Nephron (organoid): ENCODE measurements at regions not wholly inside any gene's neighbourhood (a gene's known extent, or its start where the extent isn't known, plus 50 kb on each side); places are given as distances from the start of the nearest gene placed in this dataset.

Source experiments
- H3K27ac Mint-ChIP-seq, 3 experiments: 2 replicates each; pipeline ENCODE4 v1.8.0; 2020; ENCODE audit warnings: mixed read lengths in 3 of 3, mild to moderate bottlenecking in 2 of 3, moderate library complexity in 1 of 3
- H3K27me3 Mint-ChIP-seq: 2 replicates; pipeline ENCODE4 v1.8.0; 2021; ENCODE audit warnings: low read depth, mild to moderate bottlenecking, moderate library complexity, mixed read lengths
- H3K36me3 Mint-ChIP-seq: 2 replicates; pipeline ENCODE4 v1.8.0; 2020; ENCODE audit warnings: low read depth, mixed read lengths
- H3K4me1 Mint-ChIP-seq: 2 replicates; pipeline ENCODE4 v1.8.0; 2020; ENCODE audit warnings: mixed read lengths
- H3K4me3 Mint-ChIP-seq, 3 experiments: 2 replicates each; pipeline ENCODE4 v1.8.0; 2020; ENCODE audit warnings: mild to moderate bottlenecking in 3 of 3, mixed read lengths in 3 of 3, moderate library complexity in 2 of 3
- H3K9me3 Mint-ChIP-seq: 2 replicates; pipeline ENCODE4 v1.8.0; 2020; ENCODE audit warnings: mixed read lengths
- TF ChIP-seq, protein P1 (sequence below), 3 experiments: fragments of 200-600 bp; sonication (generic); IDR thresholded peaks; one replicate each; pipeline ENCODE4 v1.5.0; 2021; ENCODE audit warnings: antibody characterized with exemption in 3 of 3; ENCODE audit not compliant: unreplicated experiment in 3 of 3

DNA sequence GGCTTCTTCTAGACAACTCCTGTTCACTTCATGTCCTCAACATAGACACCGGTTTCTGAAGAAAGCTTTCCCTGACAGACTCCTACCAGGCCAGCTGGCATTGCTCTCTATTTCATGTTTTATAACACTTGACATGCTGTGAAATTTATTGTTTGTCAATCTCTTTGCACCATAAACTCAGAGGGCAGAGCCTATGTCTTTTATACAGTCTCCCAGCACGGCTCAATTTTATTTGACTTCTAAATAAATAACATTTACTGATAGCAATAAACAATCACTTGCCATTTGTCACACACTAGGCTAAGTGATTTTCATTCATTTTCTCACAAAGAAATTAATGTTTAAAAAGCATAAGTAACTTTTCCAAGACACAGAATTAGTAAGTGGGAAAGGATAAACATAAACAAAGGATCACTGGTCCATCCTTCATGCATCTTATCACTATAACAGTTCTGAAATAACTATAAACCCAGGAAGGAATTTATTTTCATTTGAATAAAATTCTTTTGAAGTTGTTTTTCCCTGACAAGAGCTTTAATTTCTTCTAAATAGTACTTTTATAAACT lies 577.6 kb downstream of the TECRL start:
- Mint-ChIP-seq H3K4me1 (no peaks in the 10 kb centered on the region), H3K27ac (no peak overlapping the region), H3K4me3 (no peak overlapping the region), H3K36me3 (no peaks in the 10 kb centered on the region), H3K9me3 (no peaks in the 10 kb centered on the region), H3K27me3 (no peaks in the 10 kb centered on the region)
- TF ChIP-seq, protein P1, sequence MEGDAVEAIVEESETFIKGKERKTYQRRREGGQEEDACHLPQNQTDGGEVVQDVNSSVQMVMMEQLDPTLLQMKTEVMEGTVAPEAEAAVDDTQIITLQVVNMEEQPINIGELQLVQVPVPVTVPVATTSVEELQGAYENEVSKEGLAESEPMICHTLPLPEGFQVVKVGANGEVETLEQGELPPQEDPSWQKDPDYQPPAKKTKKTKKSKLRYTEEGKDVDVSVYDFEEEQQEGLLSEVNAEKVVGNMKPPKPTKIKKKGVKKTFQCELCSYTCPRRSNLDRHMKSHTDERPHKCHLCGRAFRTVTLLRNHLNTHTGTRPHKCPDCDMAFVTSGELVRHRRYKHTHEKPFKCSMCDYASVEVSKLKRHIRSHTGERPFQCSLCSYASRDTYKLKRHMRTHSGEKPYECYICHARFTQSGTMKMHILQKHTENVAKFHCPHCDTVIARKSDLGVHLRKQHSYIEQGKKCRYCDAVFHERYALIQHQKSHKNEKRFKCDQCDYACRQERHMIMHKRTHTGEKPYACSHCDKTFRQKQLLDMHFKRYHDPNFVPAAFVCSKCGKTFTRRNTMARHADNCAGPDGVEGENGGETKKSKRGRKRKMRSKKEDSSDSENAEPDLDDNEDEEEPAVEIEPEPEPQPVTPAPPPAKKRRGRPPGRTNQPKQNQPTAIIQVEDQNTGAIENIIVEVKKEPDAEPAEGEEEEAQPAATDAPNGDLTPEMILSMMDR (IDR thresholded peaks at IDR 0.05; ENCODE audit: unreplicated experiment in 3 of 3), result no peak

DNA sequence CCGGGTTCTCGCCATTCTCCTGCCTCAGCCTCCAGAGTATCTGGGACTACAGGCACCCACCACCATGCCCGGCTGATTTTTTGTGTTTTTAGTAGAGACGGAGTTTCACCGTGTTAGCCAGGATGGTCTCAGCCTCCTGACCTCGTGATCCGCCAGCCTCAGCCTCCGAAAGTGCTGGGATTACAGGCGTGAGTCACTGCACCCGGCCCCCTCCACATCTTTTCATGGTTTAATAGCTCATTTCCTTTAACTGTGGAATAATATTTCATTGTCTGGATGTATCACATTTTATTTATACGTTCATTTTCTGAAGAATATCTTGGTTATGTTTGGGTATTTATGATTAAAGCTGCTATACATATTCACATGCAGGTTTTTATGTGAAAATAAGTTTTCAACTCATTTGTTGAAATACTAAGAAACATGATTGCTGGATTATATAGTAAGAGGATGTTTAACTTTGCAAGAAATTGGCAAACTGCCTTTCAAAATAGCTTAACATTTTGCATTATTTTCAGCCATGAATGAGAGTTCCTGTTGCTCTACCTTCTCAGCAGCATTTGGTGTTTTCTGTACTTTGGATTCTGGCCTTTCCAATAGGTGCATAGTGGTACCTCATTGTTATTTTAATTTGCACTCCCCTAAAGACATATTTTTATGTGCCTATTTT lies 591.9 kb downstream of the TECRL start:
- Mint-ChIP-seq H3K4me1 (no peaks in the 10 kb centered on the region), H3K27ac (no peak overlapping the region), H3K36me3 (no peaks in the 10 kb centered on the region), H3K9me3 (no peaks in the 10 kb centered on the region), H3K4me3 (no peak overlapping the region), H3K27me3 (no peaks in the 10 kb centered on the region)
- TF ChIP-seq, protein P1 (IDR thresholded peaks at IDR 0.05; ENCODE audit: unreplicated experiment in 3 of 3), result no peak

GRCh38 chr4:63814171-63814964 lies 594.9 kb downstream of the TECRL start:
- Mint-ChIP-seq H3K36me3 (no peaks in the 10 kb centered on the region), H3K27ac (no peak overlapping the region), H3K27me3 (no peaks in the 10 kb centered on the region), H3K9me3 (no peaks in the 10 kb centered on the region), H3K4me3 (no peak overlapping the region), H3K4me1 (no peaks in the 10 kb centered on the region)
- TF ChIP-seq, protein P1 (IDR thresholded peaks at IDR 0.05; ENCODE audit: unreplicated experiment in 3 of 3), result no peak

GRCh38 chr4:63799166-63799565 lies 610.1 kb downstream of the TECRL start:
- Mint-ChIP-seq H3K4me1 (no peaks in the 10 kb centered on the region), H3K4me3 (no peak overlapping the region), H3K27ac (no peak overlapping the region), H3K9me3 (no peaks in the 10 kb centered on the region), H3K36me3 (no peaks in the 10 kb centered on the region), H3K27me3 (no peaks in the 10 kb centered on the region)
- TF ChIP-seq, protein P1 (IDR thresholded peaks at IDR 0.05; ENCODE audit: unreplicated experiment in 3 of 3), result no peak

DNA sequence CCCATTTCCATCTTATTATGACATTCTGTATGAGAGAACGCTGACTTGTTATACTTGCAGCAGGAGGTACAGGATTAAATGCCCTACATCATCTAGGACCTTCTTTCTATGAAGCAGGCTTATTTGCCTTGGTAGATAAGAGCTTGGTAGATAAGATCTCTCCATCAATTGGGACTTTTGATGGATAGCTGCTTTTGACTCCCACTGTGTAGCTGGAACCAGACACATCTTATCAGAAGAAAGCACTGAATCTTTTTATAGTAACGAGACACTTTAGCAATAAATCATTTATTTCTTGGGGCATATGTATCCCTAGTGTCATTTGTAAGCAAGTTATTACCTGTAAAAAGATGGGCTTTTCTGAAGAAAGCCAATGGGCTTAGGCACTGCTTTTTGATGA lies 613.9 kb downstream of the TECRL start:
- TF ChIP-seq, protein P1 (IDR thresholded peaks at IDR 0.05; ENCODE audit: unreplicated experiment in 3 of 3), result no peak
- Mint-ChIP-seq H3K27me3 (no peaks in the 10 kb centered on the region), H3K36me3 (no peaks in the 10 kb centered on the region), H3K9me3 (no peaks in the 10 kb centered on the region), H3K4me1 (no peaks in the 10 kb centered on the region), H3K4me3 (no peak overlapping the region), H3K27ac (no peak overlapping the region)
